Osteocyte (in vitro differentiated cells): ENCODE measurements at regions not wholly inside any gene's neighbourhood (a gene's known extent, or its start where the extent isn't known, plus 50 kb on each side); places are given as distances from the start of the nearest gene placed in this dataset.

Experiments used
- DNase-seq: peaks from one replicate; pipeline ENCODE4 v3.0.0; 2021; ENCODE audit warnings: mixed read lengths; ENCODE audit not compliant: unreplicated experiment; ENCODE audit errors: extremely low spot score
- H3K27ac Mint-ChIP-seq: one replicate; pipeline ENCODE4 v1.8.0; 2021; ENCODE audit warnings: mild to moderate bottlenecking, mixed read lengths; ENCODE audit not compliant: unreplicated experiment
- H3K27me3 Mint-ChIP-seq: one replicate; pipeline ENCODE4 v1.8.0; 2021; ENCODE audit warnings: mixed read lengths; ENCODE audit not compliant: unreplicated experiment
- H3K36me3 Mint-ChIP-seq: one replicate; pipeline ENCODE4 v1.8.0; 2021; ENCODE audit warnings: mixed read lengths; ENCODE audit not compliant: unreplicated experiment
- H3K4me1 Mint-ChIP-seq: one replicate; pipeline ENCODE4 v1.8.0; 2021; ENCODE audit warnings: mixed read lengths; ENCODE audit not compliant: unreplicated experiment
- H3K4me3 Mint-ChIP-seq: one replicate; pipeline ENCODE4 v1.8.0; 2021; ENCODE audit warnings: mild to moderate bottlenecking, moderate library complexity, mixed read lengths; ENCODE audit not compliant: unreplicated experiment
- H3K9me3 Mint-ChIP-seq: one replicate; pipeline ENCODE4 v1.8.0; 2021; ENCODE audit warnings: mixed read lengths; ENCODE audit not compliant: unreplicated experiment
- TF ChIP-seq, protein P1 (sequence below): fragments of 200-600 bp; sonication (generic); IDR thresholded peaks from 2 replicates; pipeline ENCODE4 v1.5.0; 2021; ENCODE audit warnings: antibody characterized with exemption, mild to moderate bottlenecking, moderate library complexity

GRCh38 chr3:43919029-43919428 is 228.3 kb downstream of the ABHD5 start:
- TF ChIP-seq, protein P1, sequence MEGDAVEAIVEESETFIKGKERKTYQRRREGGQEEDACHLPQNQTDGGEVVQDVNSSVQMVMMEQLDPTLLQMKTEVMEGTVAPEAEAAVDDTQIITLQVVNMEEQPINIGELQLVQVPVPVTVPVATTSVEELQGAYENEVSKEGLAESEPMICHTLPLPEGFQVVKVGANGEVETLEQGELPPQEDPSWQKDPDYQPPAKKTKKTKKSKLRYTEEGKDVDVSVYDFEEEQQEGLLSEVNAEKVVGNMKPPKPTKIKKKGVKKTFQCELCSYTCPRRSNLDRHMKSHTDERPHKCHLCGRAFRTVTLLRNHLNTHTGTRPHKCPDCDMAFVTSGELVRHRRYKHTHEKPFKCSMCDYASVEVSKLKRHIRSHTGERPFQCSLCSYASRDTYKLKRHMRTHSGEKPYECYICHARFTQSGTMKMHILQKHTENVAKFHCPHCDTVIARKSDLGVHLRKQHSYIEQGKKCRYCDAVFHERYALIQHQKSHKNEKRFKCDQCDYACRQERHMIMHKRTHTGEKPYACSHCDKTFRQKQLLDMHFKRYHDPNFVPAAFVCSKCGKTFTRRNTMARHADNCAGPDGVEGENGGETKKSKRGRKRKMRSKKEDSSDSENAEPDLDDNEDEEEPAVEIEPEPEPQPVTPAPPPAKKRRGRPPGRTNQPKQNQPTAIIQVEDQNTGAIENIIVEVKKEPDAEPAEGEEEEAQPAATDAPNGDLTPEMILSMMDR = no peak
- Mint-ChIP-seq H3K36me3 (peaks cover 2% of the 10 kb centered on the region), H3K27me3 (peaks cover 17% of the 10 kb centered on the region), H3K4me1 (peaks cover 14% of the 10 kb centered on the region), H3K9me3 (peaks cover 6% of the 10 kb centered on the region), H3K4me3 (no peak overlapping the region), H3K27ac (no peak overlapping the region)
- no peak for DNase-seq

DNA sequence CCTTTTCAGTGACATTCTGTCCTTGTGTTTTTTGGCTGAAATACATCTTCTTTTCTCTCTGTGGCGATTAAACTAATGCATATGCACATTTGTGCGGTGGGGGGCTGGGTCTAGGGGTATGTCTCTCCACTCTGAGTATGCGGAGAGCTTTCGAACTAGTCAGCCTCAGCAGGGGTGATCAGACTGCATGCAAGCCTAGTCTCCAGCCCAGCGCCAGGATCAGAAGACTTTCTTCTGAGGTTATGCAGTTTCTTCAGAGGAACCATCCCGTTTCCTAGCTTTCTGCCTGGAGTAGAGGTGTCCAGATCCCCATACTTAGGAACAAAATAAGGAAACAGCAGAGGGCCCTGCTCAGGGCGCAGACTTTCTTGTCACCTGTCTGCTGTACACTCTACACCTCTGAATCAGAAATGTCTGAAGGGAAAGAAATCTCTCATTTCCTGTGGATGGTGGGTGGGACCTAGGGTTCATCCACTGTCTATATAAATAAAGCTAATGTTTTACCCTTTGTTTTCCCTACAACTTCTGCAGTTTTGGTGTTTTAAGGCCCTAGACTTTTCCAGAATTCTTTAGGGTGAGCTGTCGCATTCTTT is 230.4 kb downstream of the ABHD5 start:
- no peak overlapping the region for H3K27ac Mint-ChIP-seq
- H3K4me3 Mint-ChIP-seq = no peak overlapping the region
- H3K36me3 Mint-ChIP-seq = peaks cover 2% of the 10 kb centered on the region
- peaks cover 25% of the 10 kb centered on the region for H3K27me3 Mint-ChIP-seq
- peaks cover 14% of the 10 kb centered on the region for H3K4me1 Mint-ChIP-seq
- TF ChIP-seq, protein P1 = no peak
- peaks cover 6% of the 10 kb centered on the region for H3K9me3 Mint-ChIP-seq
- no peak for DNase-seq

DNA sequence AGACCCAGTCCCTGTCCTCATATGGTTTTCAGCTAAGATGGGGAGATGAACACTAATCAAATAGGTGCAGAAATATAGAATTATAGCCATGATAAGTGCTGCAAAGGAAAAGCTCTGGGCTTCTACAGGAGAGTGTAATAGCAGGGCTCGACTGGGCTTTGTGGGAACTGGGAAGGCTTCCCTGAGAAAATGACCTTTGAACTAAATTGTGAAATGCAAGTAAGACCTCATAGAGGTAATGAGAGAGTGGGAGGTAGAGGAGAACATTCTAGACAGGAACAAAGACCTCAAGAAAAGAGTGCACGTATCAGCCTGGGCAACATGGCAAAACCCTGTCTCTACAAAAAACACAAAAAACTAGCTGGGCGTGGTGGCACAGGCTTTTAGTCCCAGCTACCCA is 231.6 kb downstream of the ABHD5 start:
- H3K27me3 Mint-ChIP-seq = peaks cover 25% of the 10 kb centered on the region
- peaks cover 2% of the 10 kb centered on the region for H3K36me3 Mint-ChIP-seq
- TF ChIP-seq, protein P1 = no peak
- H3K4me3 Mint-ChIP-seq = no peak overlapping the region
- peaks cover 14% of the 10 kb centered on the region for H3K4me1 Mint-ChIP-seq
- H3K27ac Mint-ChIP-seq = no peak overlapping the region
- H3K9me3 Mint-ChIP-seq = peaks cover 6% of the 10 kb centered on the region
- no peak for DNase-seq

DNA sequence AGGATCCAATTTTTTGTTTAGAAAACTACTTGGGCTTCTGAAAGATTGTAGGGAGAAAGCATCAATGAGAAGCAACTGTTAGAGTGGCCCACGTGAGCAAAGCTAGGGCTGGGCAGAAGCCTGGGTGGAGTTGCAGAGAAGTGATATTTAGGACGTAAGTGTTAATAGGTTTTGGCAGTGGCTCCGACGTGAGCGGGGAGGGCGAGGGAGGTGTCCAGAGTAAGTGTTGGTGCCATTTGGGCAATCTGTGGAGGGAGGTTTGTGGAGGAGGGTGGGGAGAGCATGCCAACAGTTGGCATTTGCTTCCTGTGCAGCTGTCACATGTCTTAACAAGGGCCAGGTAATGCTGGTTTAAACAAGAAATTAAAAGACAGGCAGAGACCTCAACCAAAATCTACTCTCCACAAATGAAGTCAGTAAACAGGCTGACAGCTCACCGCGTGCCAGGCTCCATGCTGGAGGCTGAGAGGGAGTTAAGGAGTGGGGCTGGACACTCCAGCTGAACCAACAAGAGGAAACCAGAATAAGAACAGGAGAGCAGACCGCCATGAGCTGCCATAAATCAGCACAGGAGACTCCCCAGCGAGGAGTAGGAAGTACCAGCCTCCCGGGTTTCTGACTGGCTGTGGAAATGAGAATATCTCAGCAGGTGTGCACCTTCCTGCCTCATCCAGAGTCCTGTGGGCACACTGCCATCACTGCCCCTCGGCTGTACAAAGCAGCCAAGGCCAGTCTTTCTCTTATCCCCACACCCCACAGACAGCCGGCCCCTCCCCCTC is 232.6 kb downstream of the ABHD5 start:
- H3K27ac Mint-ChIP-seq = no peak overlapping the region
- peaks cover 14% of the 10 kb centered on the region for H3K4me1 Mint-ChIP-seq
- peaks cover 32% of the 10 kb centered on the region for H3K27me3 Mint-ChIP-seq
- DNase-seq = no peak
- peaks cover 6% of the 10 kb centered on the region for H3K9me3 Mint-ChIP-seq
- no peak overlapping the region for H3K4me3 Mint-ChIP-seq
- TF ChIP-seq, protein P1 = no peak
- H3K36me3 Mint-ChIP-seq = no peaks in the 10 kb centered on the region

GRCh38 chr3:43926055-43926454 is 235.3 kb downstream of the ABHD5 start:
- Mint-ChIP-seq H3K9me3 (no peaks in the 10 kb centered on the region), H3K36me3 (no peaks in the 10 kb centered on the region), H3K27me3 (peaks cover 49% of the 10 kb centered on the region), H3K4me3 (no peak overlapping the region), H3K27ac (no peak overlapping the region), H3K4me1 (peaks cover 7% of the 10 kb centered on the region)
- no peak for DNase-seq
- TF ChIP-seq, protein P1 = no peak
